Choroid plexus epithelial cell (primary cell): ENCODE measurements at regions not wholly inside any gene's neighbourhood (a gene's known extent, or its start where the extent isn't known, plus 50 kb on each side); places are given as distances from the start of the nearest gene placed in this dataset.
A peak's percentile ranks its signal among the peaks of the same experiment; 100 is the strongest.

Experiments
- DNase-seq: peaks from one replicate; pipeline ENCODE4 v3.0.0-alpha.2; 2010; ENCODE audit warnings: low read depth
- H3K4me3 ChIP-seq: 2 replicates; pipeline ENCODE4 v1.5.1; 2011; ENCODE audit warnings: low read depth, mild to moderate bottlenecking, control low read depth, low read length, moderate library complexity
- TF ChIP-seq, protein P1 (sequence below): conservative IDR thresholded peaks from 2 replicates; pipeline ENCODE4 v1.5.1; 2011; ENCODE audit warnings: low read depth, mild to moderate bottlenecking, control low read depth, inconsistent platforms, low read length, moderate library complexity

DNA sequence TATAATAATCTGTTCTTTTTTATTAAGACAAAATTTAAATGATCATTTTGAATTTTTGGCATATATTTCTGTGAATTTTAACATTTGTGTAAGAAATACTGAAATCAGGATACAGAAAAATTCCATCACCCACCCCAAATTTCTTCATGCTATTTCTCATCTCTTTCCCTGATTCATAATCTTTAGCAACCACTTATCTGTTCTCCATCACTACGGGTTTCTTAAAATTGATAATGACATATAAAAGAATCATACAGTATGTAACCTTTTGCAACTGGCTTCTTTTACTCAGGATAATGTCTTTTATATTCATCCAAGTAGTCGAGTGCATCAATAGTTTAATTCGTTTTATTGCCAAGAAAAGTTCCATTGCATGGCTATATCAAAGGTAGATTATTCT, 1627.0 kb downstream of the PCDH9 start:
- no peak for DNase-seq
- TF ChIP-seq, protein P1, sequence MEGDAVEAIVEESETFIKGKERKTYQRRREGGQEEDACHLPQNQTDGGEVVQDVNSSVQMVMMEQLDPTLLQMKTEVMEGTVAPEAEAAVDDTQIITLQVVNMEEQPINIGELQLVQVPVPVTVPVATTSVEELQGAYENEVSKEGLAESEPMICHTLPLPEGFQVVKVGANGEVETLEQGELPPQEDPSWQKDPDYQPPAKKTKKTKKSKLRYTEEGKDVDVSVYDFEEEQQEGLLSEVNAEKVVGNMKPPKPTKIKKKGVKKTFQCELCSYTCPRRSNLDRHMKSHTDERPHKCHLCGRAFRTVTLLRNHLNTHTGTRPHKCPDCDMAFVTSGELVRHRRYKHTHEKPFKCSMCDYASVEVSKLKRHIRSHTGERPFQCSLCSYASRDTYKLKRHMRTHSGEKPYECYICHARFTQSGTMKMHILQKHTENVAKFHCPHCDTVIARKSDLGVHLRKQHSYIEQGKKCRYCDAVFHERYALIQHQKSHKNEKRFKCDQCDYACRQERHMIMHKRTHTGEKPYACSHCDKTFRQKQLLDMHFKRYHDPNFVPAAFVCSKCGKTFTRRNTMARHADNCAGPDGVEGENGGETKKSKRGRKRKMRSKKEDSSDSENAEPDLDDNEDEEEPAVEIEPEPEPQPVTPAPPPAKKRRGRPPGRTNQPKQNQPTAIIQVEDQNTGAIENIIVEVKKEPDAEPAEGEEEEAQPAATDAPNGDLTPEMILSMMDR = no peak

DNA sequence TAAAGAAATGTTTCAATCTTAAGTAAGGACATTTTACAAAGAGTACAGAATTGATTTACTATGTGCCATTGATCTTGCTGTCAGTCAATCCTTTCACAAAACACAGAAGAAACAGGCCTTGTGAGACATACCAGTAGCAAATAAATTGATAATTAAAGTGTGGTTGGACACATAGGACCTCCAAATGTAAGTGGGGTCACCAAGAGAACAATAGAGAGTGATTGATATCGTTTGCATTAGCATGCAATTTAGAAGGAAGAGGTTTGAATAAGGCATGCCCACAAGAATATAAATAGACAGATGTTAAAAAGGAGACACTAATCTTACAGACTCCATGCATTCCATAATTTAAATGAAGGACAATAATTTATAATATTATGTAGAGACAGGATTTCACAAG, 1628.3 kb downstream of the PCDH9 start:
- no peak for DNase-seq
- TF ChIP-seq, protein P1 = no peak
- no peak overlapping the region for H3K4me3 ChIP-seq

More for the DNA sequence above, 1627.0 kb downstream of the PCDH9 start:
- no peak overlapping the region for H3K4me3 ChIP-seq

DNA sequence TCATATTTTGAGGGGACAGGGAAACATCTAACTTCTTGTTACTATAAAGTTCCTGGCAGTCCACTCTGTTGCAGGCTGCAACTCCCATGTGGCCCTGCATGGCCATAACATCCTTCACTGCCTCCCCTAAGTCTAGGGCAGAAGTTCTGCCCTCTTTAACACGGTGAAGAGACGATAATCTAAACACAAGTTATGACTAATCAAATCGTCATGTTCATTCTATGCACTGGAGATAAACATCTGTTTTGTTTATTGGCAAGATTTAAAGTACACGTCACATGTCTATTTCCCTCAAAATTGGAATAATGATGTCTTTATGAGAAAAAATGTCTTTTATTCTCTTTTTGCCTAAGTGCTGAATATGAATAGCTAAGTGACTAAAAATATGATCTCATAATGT, 1629.4 kb downstream of the PCDH9 start:
- DNase-seq = peak; percentile 76
- TF ChIP-seq, protein P1 = no peak
- H3K4me3 ChIP-seq = no peak overlapping the region

DNA sequence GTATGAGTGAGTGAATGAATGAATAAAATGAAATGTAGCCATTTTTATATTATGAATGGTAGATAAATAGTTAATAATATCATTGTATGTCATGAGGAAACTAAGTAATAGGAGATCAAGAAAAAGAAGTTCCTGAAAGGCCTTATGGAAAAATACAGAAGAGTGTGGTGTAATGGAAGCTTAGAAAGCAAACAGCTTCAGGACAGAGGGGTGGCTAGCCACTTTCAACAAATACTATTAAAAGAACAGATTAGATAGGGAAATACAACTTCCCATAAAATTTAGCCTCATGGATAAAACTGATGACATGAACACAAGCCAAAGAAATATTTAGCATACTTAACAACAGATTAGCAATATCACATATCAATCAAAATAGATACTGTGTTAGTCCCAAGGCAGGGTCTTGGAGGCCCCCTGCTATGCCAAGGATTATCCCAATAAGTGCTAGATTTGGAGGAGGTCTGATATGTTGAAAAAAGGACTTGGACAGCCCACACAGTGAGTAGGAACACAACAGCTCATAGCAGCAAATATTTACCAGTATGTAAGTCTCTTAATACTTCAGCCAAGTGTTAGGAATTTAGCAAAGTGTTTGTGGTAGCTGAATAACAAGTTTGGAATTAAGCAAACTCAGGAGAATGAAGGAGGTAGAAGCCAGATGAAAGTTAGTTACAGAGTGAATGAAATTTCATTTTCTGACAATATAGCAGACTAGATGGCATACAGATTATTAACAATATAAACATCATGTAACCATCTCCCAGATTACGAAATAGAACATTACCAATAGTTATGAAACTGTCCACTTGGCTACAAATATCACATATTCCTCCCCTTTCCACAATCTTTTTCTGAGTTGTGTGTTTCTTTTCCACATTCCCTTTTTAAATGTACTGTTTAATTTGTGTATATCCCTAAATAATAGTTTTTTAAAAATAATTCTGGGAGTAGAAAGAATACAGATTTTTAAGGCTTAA, 1632.0 kb downstream of the PCDH9 start:
- TF ChIP-seq, protein P1 = no peak

DNA sequence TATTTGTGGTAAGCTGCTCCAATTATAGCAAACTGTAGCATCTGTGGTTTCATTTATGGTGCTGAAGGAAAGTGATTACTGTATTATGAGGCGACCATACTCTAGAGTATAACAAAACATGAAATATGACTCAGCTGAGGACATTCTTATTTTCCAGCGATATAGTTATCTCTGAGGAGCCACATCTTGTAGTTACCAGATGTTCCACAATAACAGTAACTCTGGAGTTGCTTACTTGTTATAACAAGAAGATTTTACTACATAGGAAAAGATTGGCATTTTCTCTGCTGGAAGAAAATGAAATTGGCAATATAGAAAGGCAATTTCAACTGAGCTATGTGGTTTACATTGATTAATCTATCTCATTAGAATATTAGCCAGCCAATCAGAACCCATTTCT, 1634.2 kb downstream of the PCDH9 start:
- DNase-seq = peak; percentile 76
- TF ChIP-seq, protein P1 = no peak

More for the DNA sequence above, 1632.0 kb downstream of the PCDH9 start:
- peak; percentile 93 for DNase-seq
- no peak overlapping the region for H3K4me3 ChIP-seq

GRCh38 chr13:65594298-65594781, 1635.8 kb downstream of the PCDH9 start:
- DNase-seq = peak; percentile 88
- no peak overlapping the region for H3K4me3 ChIP-seq
- TF ChIP-seq, protein P1 = no peak

More for the DNA sequence above, 1634.2 kb downstream of the PCDH9 start:
- H3K4me3 ChIP-seq = no peak overlapping the region
